ENCODE measurements at regions not wholly inside any gene's neighbourhood (a gene's known extent, or its start where the extent isn't known, plus 50 kb on each side); places are given as distances from the start of the nearest gene placed in this dataset.

GRCh38 chr5:163106098-163106497 lies 331.3 kb upstream of the CCNG1 start:
- no peak for TF ChIP-seq EHMT2 (IDR thresholded peaks at IDR 0.05; ENCODE audit: low read depth)
- no peak for TF ChIP-seq CTCF (IDR thresholded peaks at IDR 0.05)
- TF ChIP-seq POLR2A (IDR thresholded peaks at IDR 0.05; ENCODE audit: low read length) = no peak
- no peak for TF ChIP-seq NR3C1 (IDR thresholded peaks at IDR 0.05)
- no peak for TF ChIP-seq JUN (IDR thresholded peaks at IDR 0.05)
- TF ChIP-seq BHLHE40 (IDR thresholded peaks at IDR 0.05; ENCODE audit: low read depth, low read length) = no peak
- TF ChIP-seq KDM5A (IDR thresholded peaks at IDR 0.05) = no peak
- TF ChIP-seq MAX (IDR thresholded peaks at IDR 0.05) = no peak
- TF ChIP-seq CHD2 (IDR thresholded peaks at IDR 0.05; ENCODE audit: low read length, partially characterized antibody) = no peak
- TF ChIP-seq GATA3 (IDR thresholded peaks at IDR 0.05; ENCODE audit: borderline replicate concordance) = no peak
- TF ChIP-seq RFX5 (IDR thresholded peaks at IDR 0.05) = no peak
